GM23248 (cell line): ENCODE measurements at regions not wholly inside any gene's neighbourhood (a gene's known extent, or its start where the extent isn't known, plus 50 kb on each side); places are given as distances from the start of the nearest gene placed in this dataset.

Source experiments
- EZH2 ChIP-seq: fragments of 200-600 bp; sonication (generic); IDR thresholded peaks from 2 replicates; pipeline ENCODE4 v1.6.1; 2018; ENCODE audit warnings: antibody characterized with exemption, mild to moderate bottlenecking; ENCODE audit not compliant: insufficient read depth, poor library complexity, severe bottlenecking
- EZH2phosphoT487 ChIP-seq: fragments of 200-600 bp; sonication (generic); IDR thresholded peaks from 2 replicates; pipeline ENCODE4 v1.6.1; 2018; ENCODE audit warnings: antibody characterized with exemption, moderate library complexity, mild to moderate bottlenecking, low read depth; ENCODE audit not compliant: insufficient read depth

- TF ChIP-seq EZH2phosphoT487, result no peak
- no peak for TF ChIP-seq EZH2
Measured at GRCh38 chr12:91551927-91552326, 369.3 kb upstream of the DCN start.
